Eye (tissue), 1 donor: ENCODE measurements at regions not wholly inside any gene's neighbourhood (a gene's known extent, or its start where the extent isn't known, plus 50 kb on each side); places are given as distances from the start of the nearest gene placed in this dataset.
A peak's percentile ranks its signal among the peaks of the same experiment; 100 is the strongest.
"Not testable (repeated sequence)": the region's sequence is repeated elsewhere in the genome, so short reads cannot be mapped to it uniquely, and the experiment has no call there.

Source experiments
- DNase-seq: peaks from one replicate; pipeline ENCODE4 v3.0.0-alpha.2; 2015

GRCh38 chr1:47688461-47689296, 250.8 kb downstream of the FOXD2 start:
- DNase-seq: peak; percentile 69

GRCh38 chr1:47689894-47690293, 252.1 kb downstream of the FOXD2 start:
- peak; percentile 60 for DNase-seq

- no peak for DNase-seq
Observed at GRCh38 chr1:47690341-47691250, 252.8 kb downstream of the FOXD2 start.

- not testable (repeated sequence) for DNase-seq
Observed at GRCh38 chr1:47691293-47691692, 253.4 kb downstream of the FOXD2 start.

- DNase-seq: no peak
Observed at GRCh38 chr1:47692196-47692595, 254.4 kb downstream of the FOXD2 start.

- DNase-seq: no peak
Observed at GRCh38 chr1:47693115-47693514, 255.3 kb downstream of the FOXD2 start.

GRCh38 chr1:47694011-47694890, 256.4 kb downstream of the FOXD2 start:
- no peak for DNase-seq

GRCh38 chr1:47696404-47696736, 258.5 kb downstream of the FOXD2 start:
- DNase-seq: no peak

- DNase-seq: peak; percentile 63
Observed at GRCh38 chr1:47696737-47697441, 259.0 kb downstream of the FOXD2 start.

GRCh38 chr1:47697616-47698335, 259.9 kb downstream of the FOXD2 start:
- DNase-seq: no peak

GRCh38 chr1:47699492-47700235, 261.8 kb downstream of the FOXD2 start:
- no peak for DNase-seq

GRCh38 chr1:47701283-47701682, 263.4 kb downstream of the FOXD2 start:
- no peak for DNase-seq

- DNase-seq: no peak
Observed at GRCh38 chr1:47701741-47702515, 264.1 kb downstream of the FOXD2 start.

- DNase-seq: peak; percentile 47
Observed at GRCh38 chr1:47703156-47703825, 265.4 kb downstream of the FOXD2 start.

- peak; percentile 31 for DNase-seq
Observed at GRCh38 chr1:47703981-47704596, 266.2 kb downstream of the FOXD2 start.

- DNase-seq: no peak
Observed at GRCh38 chr1:47705517-47706130, 267.8 kb downstream of the FOXD2 start.

GRCh38 chr1:47707503-47707902, 269.7 kb downstream of the FOXD2 start:
- no peak for DNase-seq

GRCh38 chr1:47708019-47708535, 270.2 kb downstream of the FOXD2 start:
- peak; percentile 54 for DNase-seq
